ENCODE measurements at regions not wholly inside any gene's neighbourhood (a gene's known extent, or its start where the extent isn't known, plus 50 kb on each side); places are given as distances from the start of the nearest gene placed in this dataset.

- no peak overlapping the region for H3K27ac ChIP-seq (ENCODE audit: low read length)
- H3K4me3 ChIP-seq (ENCODE audit: low read length), result no peak overlapping the region
- no peaks in the 10 kb centered on the region for H3K27me3 ChIP-seq (ENCODE audit: control insufficient read depth, insufficient read depth, low read length)
- H3K9me3 ChIP-seq (ENCODE audit: control insufficient read depth, low read depth, low read length), result no peaks in the 10 kb centered on the region
- no peaks in the 10 kb centered on the region for H3K36me3 ChIP-seq (ENCODE audit: control insufficient read depth, low read depth, low read length)
- H3K9ac ChIP-seq (ENCODE audit: low read length), result no peak overlapping the region
- no peaks in the 10 kb centered on the region for H3K4me1 ChIP-seq (ENCODE audit: control insufficient read depth, low read depth, low read length)
Measured at GRCh38 chr5:125214080-125214479, 467.6 kb upstream of the ZNF608 start.

GRCh38 chr5:125215593-125215992, 469.2 kb upstream of the ZNF608 start:
- Histone ChIP-seq H3K36me3 (ENCODE audit: control insufficient read depth, low read depth, low read length) (no peaks in the 10 kb centered on the region), H3K27me3 (ENCODE audit: control insufficient read depth, insufficient read depth, low read length) (no peaks in the 10 kb centered on the region), H3K4me1 (ENCODE audit: control insufficient read depth, low read depth, low read length) (no peaks in the 10 kb centered on the region), H3K4me3 (ENCODE audit: low read length) (no peak overlapping the region), H3K9ac (ENCODE audit: low read length) (no peak overlapping the region), H3K9me3 (ENCODE audit: control insufficient read depth, low read depth, low read length) (no peaks in the 10 kb centered on the region), H3K27ac (ENCODE audit: low read length) (no peak overlapping the region)

GRCh38 chr5:125219710-125220109, 473.3 kb upstream of the ZNF608 start:
- Histone ChIP-seq H3K9ac (ENCODE audit: low read length) (no peak overlapping the region), H3K9me3 (ENCODE audit: control insufficient read depth, low read depth, low read length) (no peaks in the 10 kb centered on the region), H3K4me3 (ENCODE audit: low read length) (no peak overlapping the region), H3K27ac (ENCODE audit: low read length) (no peak overlapping the region), H3K36me3 (ENCODE audit: control insufficient read depth, low read depth, low read length) (no peaks in the 10 kb centered on the region), H3K4me1 (ENCODE audit: control insufficient read depth, low read depth, low read length) (no peaks in the 10 kb centered on the region), H3K27me3 (ENCODE audit: control insufficient read depth, insufficient read depth, low read length) (no peaks in the 10 kb centered on the region)

DNA sequence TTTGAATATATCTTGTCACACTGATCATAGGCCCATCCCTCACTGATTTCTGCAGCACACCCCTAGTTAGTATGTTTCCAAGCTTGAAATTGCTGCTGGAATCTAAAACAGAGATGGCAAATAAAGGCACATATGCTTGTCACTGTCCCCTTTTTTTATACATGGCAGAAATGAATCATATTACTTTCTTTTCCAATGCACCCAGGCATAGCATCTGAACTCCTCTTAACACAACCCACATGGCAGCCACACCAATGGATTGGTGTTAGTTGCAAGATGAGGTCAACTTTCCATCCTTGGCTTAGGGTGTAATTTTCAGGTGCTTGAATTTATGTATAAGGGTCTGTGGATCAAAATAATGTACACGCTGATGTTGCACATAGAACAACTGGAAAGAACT, 473.8 kb upstream of the ZNF608 start:
- H3K27ac ChIP-seq (ENCODE audit: low read length), result no peak overlapping the region
- no peak overlapping the region for H3K4me3 ChIP-seq (ENCODE audit: low read length)
- no peaks in the 10 kb centered on the region for H3K27me3 ChIP-seq (ENCODE audit: control insufficient read depth, insufficient read depth, low read length)
- H3K4me1 ChIP-seq (ENCODE audit: control insufficient read depth, low read depth, low read length), result no peaks in the 10 kb centered on the region
- no peaks in the 10 kb centered on the region for H3K9me3 ChIP-seq (ENCODE audit: control insufficient read depth, low read depth, low read length)
- H3K36me3 ChIP-seq (ENCODE audit: control insufficient read depth, low read depth, low read length), result no peaks in the 10 kb centered on the region
- no peak overlapping the region for H3K9ac ChIP-seq (ENCODE audit: low read length)

- H3K36me3 ChIP-seq (ENCODE audit: control insufficient read depth, low read depth, low read length), result no peaks in the 10 kb centered on the region
- no peaks in the 10 kb centered on the region for H3K9me3 ChIP-seq (ENCODE audit: control insufficient read depth, low read depth, low read length)
- H3K9ac ChIP-seq (ENCODE audit: low read length), result no peak overlapping the region
- no peaks in the 10 kb centered on the region for H3K27me3 ChIP-seq (ENCODE audit: control insufficient read depth, insufficient read depth, low read length)
- H3K4me1 ChIP-seq (ENCODE audit: control insufficient read depth, low read depth, low read length), result no peaks in the 10 kb centered on the region
- H3K4me3 ChIP-seq (ENCODE audit: low read length), result no peak overlapping the region
- H3K27ac ChIP-seq (ENCODE audit: low read length), result no peak overlapping the region
Measured at GRCh38 chr5:125222597-125223240, 476.3 kb upstream of the ZNF608 start.

DNA sequence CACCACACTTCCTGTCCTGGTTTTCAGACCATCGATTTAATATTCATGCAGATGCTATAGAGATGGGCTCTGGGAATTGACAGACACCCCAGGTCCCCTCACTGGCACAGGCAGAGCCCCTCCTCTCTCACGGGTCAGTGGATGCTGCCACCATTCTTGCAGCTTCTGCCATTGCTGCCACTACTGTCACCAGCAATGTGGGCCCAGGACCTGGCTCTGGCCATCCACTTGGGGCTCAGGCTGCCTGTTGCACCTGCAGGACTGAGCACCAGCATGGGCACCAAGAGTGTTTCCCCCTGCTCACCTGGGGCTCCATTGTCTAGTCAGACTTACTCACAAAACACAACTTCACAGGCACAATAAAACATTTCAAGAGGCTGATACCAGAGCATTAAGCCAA, 479.0 kb upstream of the ZNF608 start:
- Histone ChIP-seq H3K4me3 (ENCODE audit: low read length) (no peak overlapping the region), H3K4me1 (ENCODE audit: control insufficient read depth, low read depth, low read length) (no peaks in the 10 kb centered on the region), H3K36me3 (ENCODE audit: control insufficient read depth, low read depth, low read length) (no peaks in the 10 kb centered on the region), H3K27ac (ENCODE audit: low read length) (no peak overlapping the region), H3K9me3 (ENCODE audit: control insufficient read depth, low read depth, low read length) (no peaks in the 10 kb centered on the region), H3K9ac (ENCODE audit: low read length) (no peak overlapping the region), H3K27me3 (ENCODE audit: control insufficient read depth, insufficient read depth, low read length) (no peaks in the 10 kb centered on the region)

GRCh38 chr5:125226825-125227224, 480.4 kb upstream of the ZNF608 start:
- Histone ChIP-seq H3K9ac (ENCODE audit: low read length) (no peak overlapping the region), H3K36me3 (ENCODE audit: control insufficient read depth, low read depth, low read length) (no peaks in the 10 kb centered on the region), H3K9me3 (ENCODE audit: control insufficient read depth, low read depth, low read length) (no peaks in the 10 kb centered on the region), H3K27me3 (ENCODE audit: control insufficient read depth, insufficient read depth, low read length) (no peaks in the 10 kb centered on the region), H3K27ac (ENCODE audit: low read length) (no peak overlapping the region), H3K4me3 (ENCODE audit: low read length) (no peak overlapping the region), H3K4me1 (ENCODE audit: control insufficient read depth, low read depth, low read length) (no peaks in the 10 kb centered on the region)

DNA sequence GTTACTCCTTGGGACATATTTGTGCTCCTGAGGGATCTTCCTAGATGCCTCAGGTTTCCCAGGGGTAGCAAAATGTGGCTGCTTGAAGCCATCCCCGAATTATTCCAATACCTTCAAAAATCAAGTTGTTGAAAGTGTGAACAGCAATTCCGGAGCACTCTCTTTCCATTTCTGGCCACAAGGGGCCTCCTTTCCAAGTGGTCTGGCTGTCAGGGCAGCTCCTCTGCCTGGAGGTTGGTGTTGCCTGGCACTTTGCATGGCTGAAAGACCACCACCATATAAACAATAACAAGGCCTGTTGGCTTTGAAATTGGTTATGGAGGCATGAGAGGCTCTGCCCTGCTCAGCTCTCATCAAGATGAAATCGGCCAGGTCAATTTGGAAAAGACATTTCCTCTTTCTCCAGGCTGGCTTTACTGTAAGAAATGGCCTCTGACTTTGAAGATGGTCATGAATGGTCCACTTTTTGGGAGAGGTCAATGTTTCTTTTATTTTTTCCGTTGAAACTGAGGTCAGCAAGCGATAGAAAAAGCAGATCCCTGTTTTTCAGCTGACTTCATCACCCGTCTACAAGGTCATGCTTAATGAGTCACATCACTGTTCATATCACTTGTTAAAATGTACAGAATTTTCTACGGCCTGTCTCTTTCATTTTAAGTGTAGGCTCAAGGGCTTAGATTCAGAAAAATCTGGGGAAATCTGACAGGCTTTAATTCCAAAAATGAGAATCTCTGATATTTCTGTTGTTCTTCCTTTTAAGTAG, 481.1 kb upstream of the ZNF608 start:
- Histone ChIP-seq H3K27ac (ENCODE audit: low read length) (no peak overlapping the region), H3K9ac (ENCODE audit: low read length) (no peak overlapping the region), H3K4me1 (ENCODE audit: control insufficient read depth, low read depth, low read length) (no peaks in the 10 kb centered on the region), H3K27me3 (ENCODE audit: control insufficient read depth, insufficient read depth, low read length) (no peaks in the 10 kb centered on the region), H3K4me3 (ENCODE audit: low read length) (no peak overlapping the region), H3K9me3 (ENCODE audit: control insufficient read depth, low read depth, low read length) (no peaks in the 10 kb centered on the region), H3K36me3 (ENCODE audit: control insufficient read depth, low read depth, low read length) (no peaks in the 10 kb centered on the region)

DNA sequence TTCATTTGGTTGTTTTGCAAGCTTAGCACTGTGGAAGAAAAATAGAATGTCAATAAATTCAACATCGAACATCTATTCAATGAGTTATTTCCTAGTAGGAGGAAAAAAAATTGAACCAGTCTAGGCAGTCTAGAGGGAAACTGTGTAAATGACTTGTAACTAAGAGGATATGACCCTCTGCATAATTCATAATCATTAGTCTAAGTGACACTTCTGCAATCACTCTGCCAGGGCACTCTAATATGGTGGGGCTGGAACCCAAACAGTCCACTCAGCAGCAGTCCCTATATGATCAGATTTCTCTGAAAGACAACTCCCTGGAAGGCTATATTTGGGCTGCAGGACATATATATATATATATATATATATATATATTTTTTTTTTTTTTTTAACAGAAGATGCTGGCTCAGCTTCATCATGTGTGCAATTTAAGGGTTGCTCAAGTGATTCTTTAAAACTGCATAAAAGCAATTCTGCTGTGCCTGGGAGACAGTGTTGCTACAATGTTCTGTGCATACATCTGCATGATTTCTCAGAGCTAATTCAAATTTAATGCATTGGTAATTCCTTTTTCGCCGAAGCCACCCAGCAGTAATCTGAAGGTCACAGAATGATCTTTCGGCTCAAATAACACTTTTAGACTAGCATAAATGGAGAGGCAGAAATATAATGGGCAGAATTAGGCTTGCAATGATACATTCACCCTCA, 482.1 kb upstream of the ZNF608 start:
- Histone ChIP-seq H3K4me3 (ENCODE audit: low read length) (no peak overlapping the region), H3K36me3 (ENCODE audit: control insufficient read depth, low read depth, low read length) (no peaks in the 10 kb centered on the region), H3K9me3 (ENCODE audit: control insufficient read depth, low read depth, low read length) (no peaks in the 10 kb centered on the region), H3K27me3 (ENCODE audit: control insufficient read depth, insufficient read depth, low read length) (no peaks in the 10 kb centered on the region), H3K4me1 (ENCODE audit: control insufficient read depth, low read depth, low read length) (no peaks in the 10 kb centered on the region), H3K9ac (ENCODE audit: low read length) (no peak overlapping the region), H3K27ac (ENCODE audit: low read length) (no peak overlapping the region)

DNA sequence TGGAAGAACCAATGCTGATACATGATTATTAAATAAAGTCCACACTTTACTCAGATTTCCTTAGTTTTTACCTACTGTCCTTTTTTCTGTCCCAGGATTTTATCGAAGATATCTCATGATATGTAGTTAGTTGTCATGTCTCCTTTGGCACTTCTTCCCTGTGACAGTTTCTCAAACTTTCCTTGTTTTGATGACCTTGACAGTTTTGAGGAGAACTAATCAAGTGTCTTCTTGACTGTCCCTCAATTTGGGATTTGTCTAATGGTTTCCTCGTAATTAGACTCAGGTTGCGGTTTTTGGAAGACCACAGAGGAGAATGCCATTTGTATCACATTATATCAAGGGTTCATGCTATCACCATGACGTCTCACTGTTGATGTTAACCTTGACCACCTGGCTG, 483.1 kb upstream of the ZNF608 start:
- Histone ChIP-seq H3K9me3 (ENCODE audit: control insufficient read depth, low read depth, low read length) (no peaks in the 10 kb centered on the region), H3K4me1 (ENCODE audit: control insufficient read depth, low read depth, low read length) (peaks cover 7% of the 10 kb centered on the region), H3K9ac (ENCODE audit: low read length) (no peak overlapping the region), H3K4me3 (ENCODE audit: low read length) (no peak overlapping the region), H3K27me3 (ENCODE audit: control insufficient read depth, insufficient read depth, low read length) (no peaks in the 10 kb centered on the region), H3K36me3 (ENCODE audit: control insufficient read depth, low read depth, low read length) (no peaks in the 10 kb centered on the region), H3K27ac (ENCODE audit: low read length) (no peak overlapping the region)

DNA sequence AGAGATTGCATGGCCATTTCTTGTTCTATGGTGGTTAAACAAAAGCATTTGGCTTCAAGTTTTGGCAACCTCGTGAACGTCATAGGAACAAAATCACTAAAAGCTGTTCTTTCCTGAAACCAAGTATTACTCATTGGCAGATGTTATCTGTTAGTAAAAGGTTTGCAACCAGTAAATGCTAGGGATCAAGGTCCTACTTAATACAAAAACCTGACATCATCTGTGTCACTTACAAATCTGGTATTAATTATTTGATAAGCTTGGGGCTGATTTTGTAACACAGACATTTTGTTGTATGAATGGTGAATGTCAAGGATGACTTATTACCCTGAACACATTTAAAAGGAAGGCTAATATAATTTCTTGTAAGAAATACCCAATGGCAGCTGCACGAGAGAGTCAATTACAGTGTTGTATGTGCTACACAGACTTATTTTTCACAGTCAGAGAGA, 486.4 kb upstream of the ZNF608 start:
- Histone ChIP-seq H3K4me1 (ENCODE audit: control insufficient read depth, low read depth, low read length) (peaks cover 32% of the 10 kb centered on the region), H3K27me3 (ENCODE audit: control insufficient read depth, insufficient read depth, low read length) (no peaks in the 10 kb centered on the region), H3K36me3 (ENCODE audit: control insufficient read depth, low read depth, low read length) (no peaks in the 10 kb centered on the region), H3K9ac (ENCODE audit: low read length) (no peak overlapping the region), H3K27ac (ENCODE audit: low read length) (no peak overlapping the region), H3K4me3 (ENCODE audit: low read length) (no peak overlapping the region), H3K9me3 (ENCODE audit: control insufficient read depth, low read depth, low read length) (no peaks in the 10 kb centered on the region)

Data from iPS-18a (cell line).